SK-N-MC (cell line): ENCODE measurements at regions not wholly inside any gene's neighbourhood (a gene's known extent, or its start where the extent isn't known, plus 50 kb on each side); places are given as distances from the start of the nearest gene placed in this dataset.

Experiments
- EZH2 ChIP-seq: fragments of 200-600 bp; sonication (generic); IDR thresholded peaks from one replicate; pipeline ENCODE4 v1.6.1; 2017; ENCODE audit warnings: antibody characterized with exemption
- POLR2AphosphoS5 ChIP-seq: IDR thresholded peaks from 2 replicates; pipeline ENCODE4 v1.6.1; 2012; ENCODE audit warnings: mild to moderate bottlenecking, low read depth, low read length, borderline replicate concordance

DNA sequence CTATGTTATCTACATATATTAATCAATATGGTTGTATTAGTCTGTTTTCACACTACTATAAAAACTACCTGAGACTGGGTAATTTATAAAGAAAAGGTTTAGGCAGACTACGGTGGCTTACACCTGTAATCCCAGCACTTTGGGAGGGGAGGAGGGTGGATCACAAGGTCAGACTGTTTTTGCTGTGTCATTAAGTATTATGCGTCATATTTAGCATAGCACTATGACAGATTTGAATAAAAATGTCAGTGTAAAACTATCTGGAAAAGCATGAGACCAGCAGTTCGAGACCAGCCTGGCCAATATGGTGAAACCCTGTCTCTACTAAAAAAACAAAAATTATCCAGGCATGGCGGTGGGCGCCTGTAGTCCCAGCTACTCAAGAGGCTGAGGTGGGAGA is 209.7 kb upstream of the ARHGAP24 start:
- TF ChIP-seq POLR2AphosphoS5: no peak
- TF ChIP-seq EZH2: no peak
